CD4-positive, CD25-positive, alpha-beta regulatory T cell (primary cell): ENCODE measurements at regions not wholly inside any gene's neighbourhood (a gene's known extent, or its start where the extent isn't known, plus 50 kb on each side); places are given as distances from the start of the nearest gene placed in this dataset.

Experiments
- ATAC-seq, 2 donors: fragments of 150-1000 bp; cut with Tn5 transposase; one replicate each; pipeline ENCODE4 v1.10.0; 2021; ENCODE audit warnings: low read depth in 2 of 2, moderate number of reproducible peaks in 2 of 2, moderate library complexity in 1 of 2
- DNase-seq, 3 donors: peaks; one replicate each; pipeline versions ENCODE4 v3.0.0 to v3.0.0-alpha.2; 2012 to 2022; ENCODE audit warnings: mixed read lengths in 1 of 3
- H3K27ac ChIP-seq: one replicate; pipeline ENCODE4 v1.7.0; 2013; ENCODE audit warnings: mild to moderate bottlenecking, low read length; ENCODE audit not compliant: insufficient read depth, poor library complexity, severe bottlenecking
- H3K27me3 ChIP-seq: one replicate; pipeline ENCODE4 v1.7.0; 2013; ENCODE audit warnings: low read length; ENCODE audit not compliant: control insufficient read depth, insufficient read depth
- H3K36me3 ChIP-seq: one replicate; pipeline ENCODE4 v1.7.0; 2013; ENCODE audit warnings: mild to moderate bottlenecking, low read length, moderate library complexity; ENCODE audit not compliant: control insufficient read depth, insufficient read depth
- H3K4me1 ChIP-seq: 2 replicates; pipeline ENCODE4 v1.7.0; 2013; ENCODE audit warnings: mild to moderate bottlenecking, low read length; ENCODE audit not compliant: insufficient read depth, control insufficient read depth, poor library complexity, severe bottlenecking
- H3K4me3 ChIP-seq: one replicate; pipeline ENCODE4 v1.7.0; 2013; ENCODE audit warnings: low read depth, mild to moderate bottlenecking, low read length, moderate library complexity
- H3K9me3 ChIP-seq, 2 experiments: 1 replicate in 1 of 2; 2 replicates in 1 of 2; pipeline ENCODE4 v1.7.0; 2013; ENCODE audit warnings: low read length in 2 of 2, mild to moderate bottlenecking in 1 of 2, moderate library complexity in 1 of 2; ENCODE audit not compliant: control insufficient read depth in 2 of 2
- H3K27ac Mint-ChIP-seq, 3 donors: one replicate each; pipeline ENCODE4 v1.8.0; 2020 to 2022; ENCODE audit warnings: mild to moderate bottlenecking in 3 of 3, mixed read lengths in 3 of 3, moderate library complexity in 2 of 3
- H3K27me3 Mint-ChIP-seq: one replicate; pipeline ENCODE4 v1.8.0; 2022; ENCODE audit warnings: mild to moderate bottlenecking, mixed read lengths
- H3K36me3 Mint-ChIP-seq: one replicate; pipeline ENCODE4 v1.8.0; 2020; ENCODE audit warnings: mixed read lengths
- H3K4me1 Mint-ChIP-seq, 4 donors: one replicate each; pipeline ENCODE4 v1.8.0; 2020 to 2022; ENCODE audit warnings: mixed read lengths in 4 of 4, mild to moderate bottlenecking in 1 of 4
- H3K4me3 Mint-ChIP-seq, 4 donors: one replicate each; pipeline ENCODE4 v1.8.0; 2020 to 2022; ENCODE audit warnings: mild to moderate bottlenecking in 4 of 4, mixed read lengths in 4 of 4, moderate library complexity in 3 of 4
- H3K9me3 Mint-ChIP-seq, 7 donors: one replicate each; pipeline ENCODE4 v1.8.0; 2020 to 2022; ENCODE audit warnings: mixed read lengths in 7 of 7, mild to moderate bottlenecking in 3 of 7, moderate library complexity in 2 of 7

GRCh38 chr5:135245521-135246499 is 153.2 kb downstream of the MACROH2A1 start:
- Histone ChIP-seq H3K9me3 (no peaks in the 10 kb centered on the region), H3K36me3 (no peaks in the 10 kb centered on the region), H3K27me3 (no peaks in the 10 kb centered on the region), H3K4me3 (no peak overlapping the region), H3K27ac (no peak overlapping the region), H3K4me1 (no peaks in the 10 kb centered on the region)
- no peak overlapping the region for H3K4me3 Mint-ChIP-seq
- peaks cover 0 to 6% (median 0%) of the 10 kb centered on the region in 7 donors for H3K9me3 Mint-ChIP-seq
- H3K27me3 Mint-ChIP-seq, result no peaks in the 10 kb centered on the region
- DNase-seq (no peak), ATAC-seq (no peak)
- H3K27ac Mint-ChIP-seq, result peak overlapping the region in 1 of 3 donors; percentile 3
- no peaks in the 10 kb centered on the region for H3K4me1 Mint-ChIP-seq
- H3K36me3 Mint-ChIP-seq, result no peaks in the 10 kb centered on the region

DNA sequence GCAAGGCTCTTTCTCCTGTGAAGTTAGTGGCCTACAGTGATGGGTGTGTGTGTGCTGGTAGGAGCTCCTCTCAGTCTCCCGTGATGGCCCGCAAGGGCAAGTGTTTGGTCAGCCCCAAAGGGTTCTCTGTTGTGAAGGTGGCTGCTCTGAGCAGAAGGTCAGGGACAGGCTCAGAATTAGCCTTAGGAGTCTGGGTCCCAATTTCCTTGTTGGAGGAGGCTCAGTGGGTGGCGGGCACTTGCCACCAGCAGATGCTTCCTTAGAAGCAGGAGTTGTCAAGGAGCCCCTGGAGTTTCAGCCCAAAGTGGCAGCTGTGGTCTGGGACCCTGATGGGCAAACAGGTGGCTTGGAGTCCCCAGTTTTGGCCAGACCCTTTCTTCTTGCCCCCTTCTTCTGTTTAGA is 154.4 kb downstream of the MACROH2A1 start:
- no peak overlapping the region for H3K4me3 Mint-ChIP-seq
- H3K27ac ChIP-seq, result no peak overlapping the region
- no peaks in the 10 kb centered on the region for H3K4me1 ChIP-seq
- no peaks in the 10 kb centered on the region for H3K27me3 Mint-ChIP-seq
- ATAC-seq, result no peak
- no peak overlapping the region for H3K27ac Mint-ChIP-seq
- no peaks in the 10 kb centered on the region for H3K27me3 ChIP-seq
- no peak overlapping the region for H3K4me3 ChIP-seq
- peaks cover 0 to 6% (median 0%) of the 10 kb centered on the region in 7 donors for H3K9me3 Mint-ChIP-seq
- no peaks in the 10 kb centered on the region for H3K36me3 Mint-ChIP-seq
- H3K36me3 ChIP-seq, result no peaks in the 10 kb centered on the region
- no peaks in the 10 kb centered on the region for H3K9me3 ChIP-seq
- H3K4me1 Mint-ChIP-seq, result no peaks in the 10 kb centered on the region
- DNase-seq, result no peak

DNA sequence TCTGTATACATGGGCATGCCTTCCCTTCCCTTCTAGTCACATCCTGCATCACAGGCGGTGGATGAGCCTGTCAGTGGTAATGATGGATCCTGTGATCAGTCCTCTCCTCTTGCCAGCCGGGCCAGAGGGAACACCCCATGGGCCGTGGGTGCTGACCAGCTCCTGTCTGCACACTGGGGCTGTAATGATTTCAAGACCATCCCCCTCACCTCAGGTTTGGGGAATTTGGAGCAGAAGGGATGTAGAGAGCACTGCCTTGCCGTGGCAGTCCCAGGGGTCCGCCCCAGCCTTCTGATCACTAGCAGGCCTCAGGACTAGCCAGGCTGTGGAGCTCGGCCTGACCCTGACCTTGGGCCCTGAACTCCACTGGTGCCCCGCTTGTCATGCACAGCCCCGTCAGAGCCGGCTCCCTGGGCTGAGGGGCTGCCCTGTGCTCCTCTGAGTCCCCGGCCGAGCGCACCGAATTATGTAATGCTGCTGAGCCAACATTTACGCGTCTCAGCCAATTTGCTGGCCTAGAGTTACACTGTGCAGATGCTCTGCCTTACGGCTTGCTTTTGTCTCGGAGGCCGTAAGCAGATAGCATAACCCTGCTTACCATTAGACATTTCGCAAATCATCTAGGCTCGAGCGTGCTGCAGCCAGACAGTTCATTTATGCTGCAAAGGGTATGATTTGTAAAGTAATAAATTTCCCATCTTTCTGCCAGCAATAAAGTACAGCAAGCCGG is 155.3 kb downstream of the MACROH2A1 start:
- Mint-ChIP-seq H3K4me3 (no peak overlapping the region), H3K27me3 (no peaks in the 10 kb centered on the region), H3K9me3 (peaks cover 0 to 6% (median 0%) of the 10 kb centered on the region in 7 donors), H3K4me1 (no peaks in the 10 kb centered on the region), H3K36me3 (no peaks in the 10 kb centered on the region), H3K27ac (no peak overlapping the region)
- ATAC-seq (no peak), DNase-seq (no peak)
- Histone ChIP-seq H3K27ac (no peak overlapping the region), H3K36me3 (no peaks in the 10 kb centered on the region), H3K4me3 (no peak overlapping the region), H3K9me3 (no peaks in the 10 kb centered on the region), H3K4me1 (no peaks in the 10 kb centered on the region), H3K27me3 (no peaks in the 10 kb centered on the region)

DNA sequence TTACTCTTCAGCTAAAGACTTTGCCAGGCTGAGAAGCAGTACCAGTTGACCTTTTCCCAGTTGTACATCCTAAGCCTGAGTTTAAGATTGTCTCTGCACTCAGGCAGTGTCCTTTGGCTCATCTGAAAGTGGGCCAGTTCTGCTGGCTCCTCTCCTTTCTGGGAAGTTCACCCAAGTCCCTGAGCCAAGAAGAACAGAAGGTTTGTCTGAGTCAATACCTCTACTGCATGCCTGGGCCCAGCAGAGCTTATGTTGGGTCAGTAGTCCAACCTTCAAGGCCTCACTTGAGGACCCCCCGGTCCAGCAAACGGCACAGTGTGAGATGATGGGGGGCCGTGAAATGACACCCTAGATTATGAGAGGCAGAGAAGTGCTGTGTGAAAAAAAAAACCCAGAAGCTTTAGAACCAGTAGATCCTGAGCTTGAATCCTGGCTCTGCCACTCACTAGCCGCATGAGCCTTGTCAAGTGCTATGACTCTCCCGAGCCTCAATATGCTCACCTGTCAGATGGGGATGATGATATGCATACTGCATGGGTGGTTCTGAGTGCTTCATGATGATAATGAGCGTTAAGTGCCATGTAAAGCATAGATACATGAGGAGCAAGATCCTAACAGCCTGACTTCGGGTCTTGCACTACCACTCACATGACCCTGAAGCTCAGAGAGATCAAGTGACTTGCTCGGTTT is 156.0 kb downstream of the MACROH2A1 start:
- no peak overlapping the region for H3K4me3 Mint-ChIP-seq
- Histone ChIP-seq H3K4me3 (no peak overlapping the region), H3K27ac (no peak overlapping the region), H3K27me3 (no peaks in the 10 kb centered on the region), H3K36me3 (no peaks in the 10 kb centered on the region), H3K9me3 (no peaks in the 10 kb centered on the region), H3K4me1 (no peaks in the 10 kb centered on the region)
- no peaks in the 10 kb centered on the region for H3K36me3 Mint-ChIP-seq
- peaks cover 0 to 3% (median 0%) of the 10 kb centered on the region in 7 donors for H3K9me3 Mint-ChIP-seq
- ATAC-seq (no peak), DNase-seq (no peak)
- H3K27me3 Mint-ChIP-seq, result no peaks in the 10 kb centered on the region
- H3K27ac Mint-ChIP-seq, result no peak overlapping the region
- no peaks in the 10 kb centered on the region for H3K4me1 Mint-ChIP-seq

- DNase-seq (no peak), ATAC-seq (no peak)
- Histone ChIP-seq H3K36me3 (no peaks in the 10 kb centered on the region), H3K4me3 (no peak overlapping the region), H3K27ac (no peak overlapping the region), H3K27me3 (no peaks in the 10 kb centered on the region), H3K4me1 (no peaks in the 10 kb centered on the region), H3K9me3 (no peaks in the 10 kb centered on the region)
- H3K27ac Mint-ChIP-seq, result no peak overlapping the region
- no peaks in the 10 kb centered on the region for H3K36me3 Mint-ChIP-seq
- H3K4me3 Mint-ChIP-seq, result no peak overlapping the region
- H3K27me3 Mint-ChIP-seq, result no peaks in the 10 kb centered on the region
- H3K4me1 Mint-ChIP-seq, result no peaks in the 10 kb centered on the region
- H3K9me3 Mint-ChIP-seq, result peaks cover 0 to 2% (median 0%) of the 10 kb centered on the region in 7 donors
Observed at GRCh38 chr5:135242021-135242865, 156.8 kb downstream of the MACROH2A1 start.

- no peak overlapping the region for H3K4me3 ChIP-seq
- no peak overlapping the region for H3K27ac Mint-ChIP-seq
- H3K36me3 ChIP-seq, result no peaks in the 10 kb centered on the region
- H3K4me3 Mint-ChIP-seq, result no peak overlapping the region
- no peaks in the 10 kb centered on the region for H3K9me3 ChIP-seq
- H3K9me3 Mint-ChIP-seq, result peaks cover 0 to 2% (median 0%) of the 10 kb centered on the region in 7 donors
- H3K27ac ChIP-seq, result no peak overlapping the region
- DNase-seq (no peak), ATAC-seq (no peak)
- H3K27me3 ChIP-seq, result no peaks in the 10 kb centered on the region
- H3K4me1 ChIP-seq, result no peaks in the 10 kb centered on the region
- no peaks in the 10 kb centered on the region for H3K4me1 Mint-ChIP-seq
- H3K27me3 Mint-ChIP-seq, result no peaks in the 10 kb centered on the region
- H3K36me3 Mint-ChIP-seq, result no peaks in the 10 kb centered on the region
Observed at GRCh38 chr5:135241536-135241935, 157.5 kb downstream of the MACROH2A1 start.

DNA sequence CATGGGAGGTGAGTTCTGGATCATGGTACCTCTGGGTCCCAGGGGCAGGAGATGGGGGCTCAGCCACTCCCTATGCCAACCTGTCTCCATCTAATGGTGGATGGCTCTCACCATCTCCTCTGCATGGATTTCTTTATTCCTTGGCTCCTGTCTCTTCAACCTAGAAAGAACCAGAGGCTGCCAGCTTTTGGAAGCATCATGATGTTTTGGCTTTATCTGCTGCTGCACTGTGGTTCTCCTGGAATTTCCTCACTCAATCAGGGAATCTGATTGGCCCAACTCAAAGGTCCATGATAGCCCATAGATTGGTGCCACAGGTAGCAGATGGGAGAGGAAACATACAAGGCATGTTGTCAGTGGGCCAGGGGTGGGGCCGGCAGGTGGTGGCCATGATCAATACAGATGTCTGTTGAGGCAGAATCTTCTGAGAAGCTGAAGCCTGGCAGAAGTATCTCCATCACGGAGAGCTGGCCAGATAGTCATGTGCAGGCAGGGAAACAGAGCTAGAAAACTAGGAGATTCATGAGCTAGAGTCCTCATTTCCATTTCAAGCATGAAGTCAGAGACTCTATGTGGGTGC is 158.2 kb downstream of the MACROH2A1 start:
- H3K27ac Mint-ChIP-seq, result peak overlapping the region in 1 of 3 donors; percentile 17
- H3K9me3 Mint-ChIP-seq, result no peaks in the 10 kb centered on the region
- no peaks in the 10 kb centered on the region for H3K4me1 ChIP-seq
- H3K4me3 ChIP-seq, result no peak overlapping the region
- no peaks in the 10 kb centered on the region for H3K36me3 Mint-ChIP-seq
- no peaks in the 10 kb centered on the region for H3K36me3 ChIP-seq
- no peak overlapping the region for H3K27ac ChIP-seq
- no peak for DNase-seq
- ATAC-seq, result no peak
- H3K4me1 Mint-ChIP-seq, result no peaks in the 10 kb centered on the region
- no peaks in the 10 kb centered on the region for H3K9me3 ChIP-seq
- no peak overlapping the region for H3K4me3 Mint-ChIP-seq
- H3K27me3 Mint-ChIP-seq, result no peaks in the 10 kb centered on the region
- no peaks in the 10 kb centered on the region for H3K27me3 ChIP-seq
